HL-60 (cell line): ENCODE measurements at regions not wholly inside any gene's neighbourhood (a gene's known extent, or its start where the extent isn't known, plus 50 kb on each side); places are given as distances from the start of the nearest gene placed in this dataset.

Experiments
- CTCF ChIP-seq: IDR thresholded peaks from one replicate; pipeline ENCODE4 v1.5.1; 2011; ENCODE audit warnings: low read length, control low read depth, inconsistent platforms; ENCODE audit not compliant: insufficient read depth
- GABPA ChIP-seq: IDR thresholded peaks from 2 replicates; pipeline ENCODE4 v1.6.1; 2012; ENCODE audit warnings: low read depth
- POLR2AphosphoS5 ChIP-seq: IDR thresholded peaks from 2 replicates; pipeline ENCODE4 v1.6.1; 2012; ENCODE audit warnings: low read depth
- REST ChIP-seq: IDR thresholded peaks from 2 replicates; pipeline ENCODE4 v1.6.1; 2012; ENCODE audit warnings: low read depth; ENCODE audit not compliant: insufficient replicate concordance

- TF ChIP-seq CTCF (no peak), GABPA (no peak), POLR2AphosphoS5 (no peak), REST (no peak)
Measured at GRCh38 chr15:81977464-81977863, 68.4 kb downstream of the MEX3B start.
